GM21381 (cell line): ENCODE measurements at regions not wholly inside any gene's neighbourhood (a gene's known extent, or its start where the extent isn't known, plus 50 kb on each side); places are given as distances from the start of the nearest gene placed in this dataset.
"Not testable (repeated sequence)": the region's sequence is repeated elsewhere in the genome, so short reads cannot be mapped to it uniquely, and the experiment has no call there.

ENCODE experiments used
- ATAC-seq: cut with Tn5 transposase; IDR thresholded peaks from one replicate; pipeline ENCODE4 v1.9.1; 2021; ENCODE audit warnings: mild to moderate bottlenecking, moderate library complexity; ENCODE audit not compliant: unreplicated experiment

GRCh38 chr1:38787041-38787440 is 72.5 kb downstream of the RRAGC start:
- no peak for ATAC-seq

DNA sequence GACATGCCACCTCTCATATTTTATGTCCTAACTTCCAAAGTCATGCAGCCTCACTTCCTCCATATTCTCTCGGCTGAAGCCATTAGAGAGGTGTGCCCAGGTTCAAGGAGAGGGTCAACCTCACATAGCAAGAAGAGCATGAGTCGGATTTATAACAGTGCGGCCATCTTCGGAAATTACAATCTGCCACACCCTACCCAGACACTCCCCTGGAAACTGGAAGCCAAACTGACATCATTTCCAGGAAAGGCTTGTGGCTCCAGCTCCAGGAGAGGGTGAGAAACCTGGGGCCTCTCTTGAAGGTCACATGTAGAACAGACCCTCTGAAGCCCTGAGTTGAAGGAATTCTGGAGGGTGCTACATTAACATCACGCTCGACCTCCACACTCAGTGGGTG is 73.5 kb downstream of the RRAGC start:
- ATAC-seq = no peak

DNA sequence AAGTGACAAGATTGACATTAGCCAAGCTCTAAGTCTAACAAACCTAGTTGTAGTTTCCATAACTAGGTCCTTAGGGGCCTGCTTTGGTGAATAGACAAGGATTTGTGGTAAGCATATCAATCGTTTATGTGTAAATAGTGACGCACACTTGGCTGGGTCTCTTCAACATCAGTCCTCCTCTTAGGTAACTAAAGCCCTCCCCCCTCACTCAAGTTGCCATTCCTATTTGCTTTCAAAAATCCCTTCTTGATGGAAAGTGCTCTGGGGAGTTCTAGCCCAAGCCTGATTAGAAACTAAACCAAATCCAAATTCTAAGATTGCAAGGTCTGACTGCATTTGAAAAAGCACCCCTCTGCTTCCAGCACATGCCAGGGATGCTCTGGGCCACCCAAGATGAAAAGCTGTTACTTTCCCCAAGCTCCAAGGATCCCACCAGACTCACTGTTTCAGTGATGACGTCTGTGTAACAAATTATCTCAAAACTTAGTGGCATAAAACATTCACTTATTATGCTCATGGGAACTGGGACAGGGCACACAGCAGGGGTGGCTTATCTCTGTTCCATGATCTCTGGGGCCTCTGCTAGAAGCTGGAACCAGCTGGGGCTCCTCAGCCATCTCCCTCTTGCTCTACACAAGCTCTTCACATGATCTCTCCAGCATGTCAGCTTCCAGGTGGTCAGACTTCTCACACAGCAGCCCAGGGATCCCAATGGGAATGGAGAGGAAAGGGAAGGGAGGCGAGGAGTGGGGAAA is 74.1 kb downstream of the RRAGC start:
- no peak for ATAC-seq

GRCh38 chr1:38784452-38785284 is 74.9 kb downstream of the RRAGC start:
- no peak for ATAC-seq

- no peak for ATAC-seq
Measured at GRCh38 chr1:38783640-38784229, 75.8 kb downstream of the RRAGC start.

- no peak for ATAC-seq
Measured at GRCh38 chr1:38781872-38782617, 77.5 kb downstream of the RRAGC start.

DNA sequence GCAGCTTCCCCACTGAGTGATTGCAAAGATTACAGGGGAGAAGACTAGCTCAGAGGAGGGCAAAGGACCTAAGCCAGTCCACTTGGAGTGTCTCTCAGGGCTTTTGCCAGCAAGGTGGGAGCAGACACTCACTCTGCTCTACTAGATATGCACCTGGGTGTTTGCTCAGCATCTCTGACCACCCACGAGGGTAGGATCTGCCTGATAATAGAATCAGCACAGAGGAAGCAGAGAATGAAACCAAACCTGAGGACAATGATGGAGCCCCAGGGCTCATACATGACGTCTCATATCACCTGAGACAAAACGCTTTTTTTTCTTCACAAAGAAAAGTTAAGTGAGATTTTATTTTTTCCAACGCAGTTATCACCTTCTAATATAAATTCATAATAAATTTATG is 79.4 kb downstream of the RRAGC start:
- ATAC-seq = no peak

DNA sequence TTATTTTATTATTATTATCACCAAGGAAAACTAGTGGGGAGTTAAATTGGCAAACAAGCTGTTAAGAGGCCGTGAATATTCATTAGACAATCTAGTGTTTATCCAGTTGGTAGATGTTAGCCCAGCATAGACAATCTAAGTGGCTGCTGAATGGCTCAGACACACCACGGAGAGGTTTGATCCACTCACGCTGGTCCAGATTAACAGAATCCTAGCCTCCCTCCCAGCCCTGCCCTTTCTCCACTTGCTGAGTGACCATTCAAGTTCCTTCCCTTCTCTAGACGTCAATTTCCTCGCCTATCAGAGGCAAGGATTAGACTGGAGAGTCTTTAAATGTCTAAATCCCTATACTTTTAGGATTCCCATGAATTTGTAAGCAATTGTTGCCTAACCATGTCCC is 80.1 kb downstream of the RRAGC start:
- ATAC-seq = no peak

GRCh38 chr1:38778521-38778920 is 81.1 kb downstream of the RRAGC start:
- ATAC-seq = no peak

GRCh38 chr1:38778051-38778450 is 81.5 kb downstream of the RRAGC start:
- ATAC-seq = no peak

DNA sequence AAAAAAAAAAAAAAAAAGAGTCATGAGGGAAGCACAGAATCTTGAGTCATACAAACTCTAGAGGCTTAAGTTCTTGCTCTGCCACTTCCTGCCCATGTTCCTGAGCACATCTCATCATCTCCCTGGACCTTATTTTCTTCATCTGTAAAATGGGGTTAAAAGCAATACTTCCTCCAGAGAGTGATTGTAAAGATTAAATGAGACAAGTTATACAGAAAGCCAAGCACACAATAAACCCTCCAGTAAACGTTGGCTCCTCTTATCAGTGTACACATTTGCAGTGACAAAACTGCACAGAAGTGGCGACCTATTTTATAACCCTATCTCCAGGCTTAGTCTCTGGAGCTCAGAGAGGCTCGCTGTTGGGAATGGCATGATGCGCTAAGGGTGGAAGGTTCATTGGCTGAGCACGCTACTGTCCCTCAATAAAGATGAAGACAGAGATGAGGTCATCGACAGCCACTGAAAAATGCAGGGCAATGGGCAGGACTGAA is 82.1 kb downstream of the RRAGC start:
- ATAC-seq = no peak

- ATAC-seq = no peak
Measured at GRCh38 chr1:38776466-38777065, 83.0 kb downstream of the RRAGC start.

DNA sequence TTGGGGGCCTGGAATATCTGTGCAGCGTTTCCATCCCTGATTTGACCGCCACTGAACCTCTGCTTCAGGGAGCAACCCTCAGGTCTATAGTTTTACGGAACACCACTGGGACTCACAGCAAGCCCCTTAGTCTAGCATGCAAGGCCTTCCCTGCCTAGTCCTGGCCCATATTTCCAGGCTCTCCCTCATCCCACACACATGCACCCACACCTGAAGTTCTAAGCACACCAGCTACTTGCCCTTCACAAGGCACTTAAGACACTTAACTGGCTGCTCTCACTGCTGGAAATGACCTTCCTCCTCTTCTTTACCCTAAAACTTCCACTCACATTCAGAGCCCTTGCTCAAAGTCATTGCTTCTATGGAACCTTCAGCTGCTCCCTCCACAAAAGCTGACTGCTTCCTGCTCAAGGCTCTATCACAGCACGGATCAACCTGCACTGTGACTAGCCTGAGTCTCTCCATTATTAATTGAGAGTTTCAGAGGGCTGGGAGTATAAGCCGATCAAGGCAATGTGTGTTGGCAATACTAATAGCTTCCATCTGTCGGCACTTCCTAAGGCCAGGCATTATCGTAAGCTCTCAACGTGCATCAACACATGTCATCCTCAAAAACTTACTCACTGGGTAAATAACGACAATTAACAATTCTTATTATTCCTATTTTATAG is 84.3 kb downstream of the RRAGC start:
- no peak for ATAC-seq

DNA sequence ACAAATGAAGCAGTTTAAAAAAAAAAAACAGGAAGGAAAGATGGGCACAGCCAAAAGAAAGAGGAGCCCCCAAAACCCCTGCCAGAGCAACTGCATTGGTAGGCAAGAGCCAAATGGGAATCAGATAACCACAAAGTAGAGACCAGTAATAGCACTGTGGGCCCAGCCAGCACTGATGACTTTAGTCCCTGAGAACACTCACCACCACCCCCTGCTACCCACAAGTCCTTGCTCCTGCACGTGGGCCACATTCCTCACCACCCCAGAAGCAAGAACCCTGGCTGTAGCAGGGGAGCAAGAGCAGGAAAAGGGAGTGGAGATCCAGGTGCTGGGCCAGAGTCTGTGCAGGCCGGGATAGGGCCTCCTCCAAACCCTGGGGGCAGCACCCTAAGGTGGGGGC is 86.1 kb downstream of the RRAGC start:
- ATAC-seq = no peak

DNA sequence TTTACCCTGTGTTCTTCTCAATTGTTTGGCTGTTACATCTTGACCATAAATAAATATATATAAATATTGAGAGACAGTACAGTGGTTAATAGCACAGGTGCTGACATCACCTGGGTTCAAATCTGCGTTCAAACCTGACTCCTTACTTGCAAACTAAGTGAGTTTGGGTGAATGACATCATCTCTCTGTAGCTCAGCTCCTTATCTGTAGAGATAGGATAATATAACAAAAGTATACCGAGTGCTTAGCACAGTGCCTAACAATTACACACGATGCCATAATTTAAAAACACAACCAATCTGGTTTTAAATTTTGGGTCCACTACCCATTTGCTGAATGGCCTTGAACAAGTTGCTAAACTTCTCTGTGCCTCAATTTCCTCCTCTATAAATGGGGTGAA is 86.6 kb downstream of the RRAGC start:
- no peak for ATAC-seq

DNA sequence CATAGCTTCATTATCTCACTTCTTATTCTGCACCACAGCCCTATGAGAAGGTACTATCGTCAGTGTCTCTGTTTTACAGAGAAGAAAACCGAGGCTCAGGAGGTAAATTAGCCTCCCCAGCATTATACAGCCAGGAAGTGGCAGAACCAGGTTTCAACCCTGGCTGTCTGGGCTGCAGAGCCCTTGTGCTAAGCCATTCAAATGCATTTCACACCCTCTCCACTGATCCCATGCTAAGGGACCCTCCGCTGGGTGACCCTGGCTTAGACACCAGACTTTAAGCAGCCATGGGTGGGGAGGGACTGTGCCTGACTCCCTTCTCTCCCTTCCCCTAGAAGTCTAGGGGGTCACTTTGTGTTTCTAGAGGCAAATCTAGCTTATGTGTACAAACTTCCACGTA is 87.5 kb downstream of the RRAGC start:
- ATAC-seq = no peak

DNA sequence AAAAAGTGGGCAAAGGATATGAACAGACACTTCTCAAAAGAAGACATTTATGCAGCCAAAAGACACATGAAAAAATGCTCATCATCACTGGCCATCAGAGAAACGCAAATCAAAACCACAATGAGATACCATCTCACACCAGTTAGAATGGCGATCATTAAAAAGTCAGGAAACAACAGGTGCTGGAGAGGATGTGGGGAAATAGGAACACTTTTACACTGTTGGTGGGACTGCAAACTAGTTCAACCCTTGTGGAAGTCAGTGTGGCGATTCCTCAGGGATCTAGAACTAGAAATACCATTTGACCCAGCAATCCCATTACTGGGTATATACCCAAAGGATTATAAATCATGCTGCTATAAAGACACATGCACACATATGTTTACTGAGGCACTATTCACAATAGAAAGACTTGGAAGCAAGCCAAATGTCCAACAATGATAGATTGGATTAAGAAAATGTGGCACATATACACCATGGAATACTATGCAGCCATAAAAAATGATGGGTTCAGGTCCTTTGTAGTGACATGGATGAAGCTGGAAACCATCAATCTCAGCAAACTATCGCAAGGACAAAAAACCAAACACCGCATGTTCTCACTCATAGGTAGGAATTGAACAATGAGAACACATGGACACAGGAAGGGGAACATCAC is 88.9 kb downstream of the RRAGC start:
- not testable (repeated sequence) for ATAC-seq

DNA sequence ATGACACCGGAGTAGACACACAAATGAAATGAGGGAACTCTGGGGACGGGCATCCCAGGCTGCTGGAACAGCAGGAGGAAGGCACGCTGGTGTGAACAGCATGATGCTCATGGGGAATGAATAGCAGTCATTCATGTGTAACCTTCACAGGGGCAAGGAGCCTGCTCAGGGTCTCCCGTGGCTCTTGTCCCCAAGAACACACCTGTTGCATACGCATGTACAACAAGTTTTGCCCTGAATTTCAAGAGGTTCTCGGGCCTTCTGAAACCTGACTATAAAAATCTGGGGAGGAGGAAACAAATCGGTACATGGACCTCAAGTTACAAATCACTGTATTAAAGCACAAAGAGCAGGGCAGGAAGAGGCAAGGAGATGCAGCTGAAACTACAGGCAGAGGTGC is 93.4 kb downstream of the RRAGC start:
- ATAC-seq = no peak

DNA sequence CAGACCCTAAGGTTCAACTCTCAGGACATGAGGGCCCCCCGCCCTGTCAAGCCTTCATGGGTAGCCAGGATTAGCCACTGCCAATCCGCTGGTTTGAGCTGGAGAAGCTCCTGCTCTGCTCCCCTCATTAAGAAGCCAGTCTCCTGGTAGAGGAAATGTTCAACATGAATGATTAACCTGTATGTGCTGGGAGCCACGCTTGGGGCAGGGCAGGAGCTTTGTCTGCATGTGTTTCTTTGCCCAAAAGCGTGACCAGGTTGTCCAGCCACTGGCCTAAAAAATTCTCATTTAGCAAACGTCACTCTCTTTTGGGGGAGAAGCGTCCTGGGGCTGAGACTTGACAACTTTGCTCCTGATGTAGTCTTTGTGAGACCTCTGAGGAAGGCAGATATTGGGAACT is 96.5 kb downstream of the RRAGC start:
- ATAC-seq = no peak

DNA sequence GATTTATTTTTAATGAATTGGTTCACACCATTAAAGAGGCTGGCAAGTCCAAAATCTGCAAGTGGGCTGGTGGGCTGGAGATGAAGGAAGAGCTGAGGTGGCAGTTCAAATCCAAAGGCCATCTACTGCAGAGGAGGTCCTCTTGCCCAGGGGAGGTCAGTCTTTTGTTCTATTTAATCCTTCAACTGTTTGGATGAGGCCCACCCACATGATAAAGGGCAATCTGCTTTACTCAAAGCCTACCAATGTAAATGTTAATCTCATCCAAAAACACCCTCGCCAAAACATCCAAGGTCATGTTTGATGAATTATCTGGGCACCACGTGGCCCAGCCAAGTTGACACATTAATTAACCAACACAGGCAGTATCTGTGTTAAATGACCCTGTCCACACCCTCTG is 99.0 kb downstream of the RRAGC start:
- no peak for ATAC-seq
